Skin epidermis (tissue), 12 donors: ENCODE measurements at regions not wholly inside any gene's neighbourhood (a gene's known extent, or its start where the extent isn't known, plus 50 kb on each side); places are given as distances from the start of the nearest gene placed in this dataset.
"Not testable (repeated sequence)": the region's sequence is repeated elsewhere in the genome, so short reads cannot be mapped to it uniquely, and the experiment has no call there.

ENCODE experiments used
- H3K27ac ChIP-seq, 21 experiments: fragments of 200-600 bp; sonication (generic) in 11 of 21; one replicate each; pipeline ENCODE4 v1.5.0; 2020; ENCODE audit warnings: mild to moderate bottlenecking in 3 of 21, inconsistent platforms in 2 of 21, moderate library complexity in 2 of 21
- H3K4me3 ChIP-seq, 7 experiments: fragments of 200-600 bp; sonication (generic) in 2 of 7; one replicate each; pipeline ENCODE4 v1.5.0; 2020; ENCODE audit warnings: inconsistent platforms in 2 of 7, mild to moderate bottlenecking in 2 of 7, moderate library complexity in 1 of 7

DNA sequence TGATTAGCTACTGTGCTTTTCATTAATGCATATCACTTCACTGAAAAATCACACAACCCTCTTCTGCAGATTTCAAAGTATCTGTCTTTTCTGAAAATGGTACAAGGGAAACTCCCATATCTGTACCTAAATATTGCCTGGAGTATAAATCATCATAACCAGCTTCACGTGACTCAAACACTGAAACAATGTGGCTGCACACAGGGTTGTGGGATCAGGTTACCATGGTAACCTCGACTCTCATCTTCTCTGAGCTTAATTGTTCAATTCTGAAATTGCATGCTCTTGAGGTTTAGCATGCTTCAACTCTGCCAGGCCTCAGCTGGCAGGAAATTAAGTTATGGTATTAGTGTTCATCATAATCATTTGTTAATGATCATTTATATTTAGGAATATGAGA lies 77.5 kb upstream of the CPSF6 start:
- Histone ChIP-seq H3K27ac (peak overlapping the region in 1 of 21 experiments; percentile 0), H3K4me3 (no peak overlapping the region)

DNA sequence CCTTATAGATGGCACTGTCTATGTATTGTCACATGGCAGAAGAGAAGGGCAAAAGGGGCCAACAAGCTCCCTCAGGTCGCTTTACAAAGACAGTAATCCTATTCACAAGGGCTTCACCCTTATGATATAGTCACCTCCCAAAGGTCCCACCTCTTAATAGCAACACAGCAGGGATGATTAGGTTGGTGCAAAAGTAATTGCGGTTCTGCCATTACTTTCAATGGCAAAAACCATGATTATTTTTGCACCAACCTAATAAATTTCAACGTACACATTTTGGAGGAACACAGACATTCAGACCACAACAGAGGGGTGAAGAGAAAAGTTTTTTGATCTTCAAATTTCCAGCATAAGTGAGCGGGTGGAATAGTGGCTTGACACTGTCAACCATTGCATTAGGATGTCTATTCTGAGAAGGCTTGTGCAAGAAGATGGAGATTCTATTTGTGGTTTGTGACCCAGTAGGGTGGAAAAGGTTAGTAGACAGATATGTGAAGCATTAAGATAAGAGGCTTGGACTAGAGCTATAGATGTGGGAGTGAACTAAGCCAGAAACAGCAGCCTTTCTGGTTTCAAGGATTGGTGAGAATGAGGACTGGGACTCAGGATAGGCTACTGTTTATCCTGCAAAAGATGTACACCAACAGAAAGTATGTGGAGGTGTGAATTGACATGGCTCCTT lies 75.5 kb upstream of the CPSF6 start:
- Histone ChIP-seq H3K27ac (no peak overlapping the region), H3K4me3 (no peak overlapping the region)

DNA sequence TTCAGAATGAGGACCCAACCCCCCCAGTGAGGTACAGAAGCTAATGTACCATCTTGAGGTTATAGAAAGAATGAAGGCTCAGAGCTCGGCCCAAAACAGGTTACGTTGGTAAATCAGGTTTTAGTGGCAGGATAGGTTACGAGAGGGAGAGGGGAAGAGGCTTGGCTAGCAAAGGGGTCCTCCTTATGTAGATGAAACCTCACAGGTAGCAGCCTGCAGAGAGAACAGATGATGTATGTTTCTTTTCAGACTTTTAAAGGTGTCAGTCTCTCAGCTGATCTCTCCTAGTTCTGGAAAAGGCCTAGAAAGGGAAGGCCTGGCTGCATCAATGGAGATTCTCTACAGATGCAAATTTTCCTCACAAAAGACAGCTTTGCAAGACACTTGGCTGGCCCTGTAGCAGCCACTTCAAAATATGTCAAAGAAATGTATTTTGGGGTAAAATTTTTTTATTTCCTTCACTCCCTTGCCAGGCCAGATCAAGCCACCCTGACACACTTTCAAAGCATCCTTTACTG lies 71.7 kb upstream of the CPSF6 start:
- H3K27ac ChIP-seq: no peak overlapping the region
- H3K4me3 ChIP-seq: no peak overlapping the region

DNA sequence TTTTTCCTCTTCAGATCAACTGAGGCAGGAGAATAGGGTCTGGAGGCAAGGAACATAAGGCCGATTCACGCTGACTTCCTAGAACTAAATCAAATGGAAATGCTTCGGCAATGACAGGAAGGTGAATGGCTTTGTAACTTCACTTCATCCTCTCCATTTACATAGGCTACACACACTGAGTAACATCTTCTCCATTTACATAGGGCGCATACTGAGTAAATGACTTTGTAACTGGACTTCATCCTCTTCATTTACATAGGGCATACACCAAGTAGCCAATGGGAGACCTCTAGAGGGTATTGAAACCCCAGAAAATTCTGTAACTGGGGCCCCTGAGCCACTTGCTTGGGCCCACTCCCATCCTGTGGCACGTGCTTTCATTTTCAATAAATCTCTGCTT lies 71.0 kb upstream of the CPSF6 start:
- no peak overlapping the region for H3K27ac ChIP-seq
- H3K4me3 ChIP-seq: no peak overlapping the region

DNA sequence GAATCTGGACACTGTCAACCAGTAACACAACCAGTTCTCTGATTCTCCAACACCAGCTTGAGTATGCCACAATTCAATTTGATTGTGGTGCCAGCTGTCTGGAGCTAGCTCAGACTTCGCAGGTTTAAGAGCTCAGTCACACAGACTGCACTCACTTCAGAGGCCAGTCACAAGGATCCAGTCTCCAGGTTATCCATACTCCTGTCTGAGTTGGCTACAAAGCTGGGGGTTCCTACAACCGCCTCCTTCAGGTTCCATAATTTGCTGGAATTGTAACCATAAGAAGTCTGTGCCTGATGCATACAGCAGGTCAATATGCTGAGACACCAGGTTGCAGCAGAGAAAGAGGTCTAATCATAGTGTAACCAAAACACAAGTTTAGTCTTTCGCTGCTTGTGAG lies 70.5 kb upstream of the CPSF6 start:
- no peak overlapping the region for H3K4me3 ChIP-seq
- no peak overlapping the region for H3K27ac ChIP-seq

DNA sequence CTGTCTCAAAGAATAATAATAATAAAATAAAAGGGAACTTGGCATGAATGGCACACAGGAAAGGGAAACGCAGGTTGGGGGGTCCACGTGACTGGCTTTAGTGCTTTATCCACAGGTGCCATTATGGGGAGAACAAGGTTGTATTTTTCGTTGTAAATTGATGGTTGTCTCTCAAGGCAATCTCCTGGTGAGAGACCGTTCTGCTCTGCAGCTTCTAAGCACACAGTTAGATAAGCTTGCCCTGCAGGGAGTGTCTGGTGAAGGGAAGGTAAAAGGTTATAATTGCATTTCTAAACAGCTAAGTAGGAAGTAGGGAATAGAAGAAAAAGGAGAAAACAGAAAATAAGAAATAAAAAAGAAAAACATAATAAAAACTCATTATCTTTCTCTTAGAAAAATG lies 69.1 kb upstream of the CPSF6 start:
- no peak overlapping the region for H3K27ac ChIP-seq
- H3K4me3 ChIP-seq: no peak overlapping the region

DNA sequence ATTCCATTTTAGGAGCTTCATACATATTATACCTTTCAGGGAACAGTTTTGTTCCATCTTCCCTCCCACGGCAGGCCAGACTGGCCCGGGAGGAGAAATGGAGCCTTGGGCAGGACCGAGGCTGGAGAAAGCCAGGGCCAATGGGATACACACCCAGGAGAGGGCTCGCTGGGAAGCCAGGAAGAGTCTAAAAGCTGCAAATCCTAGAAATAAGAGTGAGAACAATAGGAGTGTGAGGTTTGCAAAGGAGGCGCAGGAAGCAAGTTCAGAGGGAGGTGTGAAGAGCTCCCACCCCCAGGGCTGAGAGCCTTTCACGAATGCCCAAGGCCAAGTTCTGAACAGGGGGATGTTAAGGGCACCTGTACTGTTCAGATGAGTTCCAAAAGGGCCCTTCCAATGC lies 67.5 kb upstream of the CPSF6 start:
- Histone ChIP-seq H3K4me3 (no peak overlapping the region), H3K27ac (no peak overlapping the region)

DNA sequence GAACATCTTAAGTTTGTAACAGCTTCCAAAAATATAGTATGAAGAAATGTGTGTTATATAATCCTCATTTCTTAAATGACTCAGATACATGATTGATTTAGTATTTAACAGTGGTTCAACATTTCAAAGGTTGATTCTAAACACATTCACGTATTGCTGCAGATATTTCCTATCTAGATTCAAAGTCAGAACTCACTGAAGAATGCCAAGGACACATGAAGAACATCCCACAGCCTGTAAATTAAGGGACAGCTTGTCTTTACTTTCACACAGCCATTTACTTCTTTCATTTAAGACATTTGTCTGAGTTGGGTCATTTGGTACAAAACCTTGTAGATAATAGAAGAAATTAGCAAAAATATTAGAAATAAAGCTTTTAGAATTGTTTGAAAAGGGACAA lies 66.9 kb upstream of the CPSF6 start:
- no peak overlapping the region for H3K27ac ChIP-seq
- H3K4me3 ChIP-seq: no peak overlapping the region

DNA sequence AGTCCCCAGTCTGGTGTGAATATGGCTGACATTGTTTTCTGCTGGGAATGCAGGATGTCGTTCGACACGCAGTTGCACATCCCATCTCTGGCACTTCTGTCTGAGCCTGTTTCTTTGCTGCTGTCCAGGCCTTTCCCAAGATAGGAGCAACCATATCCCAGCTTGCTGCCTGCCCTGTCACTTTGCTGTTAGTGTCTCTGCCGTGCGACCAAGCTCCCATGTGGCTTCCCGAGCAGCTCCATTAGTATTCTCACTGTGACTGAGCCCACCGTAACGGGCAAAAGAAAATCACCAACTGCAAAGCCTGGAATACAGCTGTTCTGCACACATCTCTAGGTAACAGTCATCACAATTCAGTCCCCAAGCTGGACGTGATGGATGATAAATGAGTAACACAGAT lies 66.0 kb upstream of the CPSF6 start:
- H3K4me3 ChIP-seq: no peak overlapping the region

DNA sequence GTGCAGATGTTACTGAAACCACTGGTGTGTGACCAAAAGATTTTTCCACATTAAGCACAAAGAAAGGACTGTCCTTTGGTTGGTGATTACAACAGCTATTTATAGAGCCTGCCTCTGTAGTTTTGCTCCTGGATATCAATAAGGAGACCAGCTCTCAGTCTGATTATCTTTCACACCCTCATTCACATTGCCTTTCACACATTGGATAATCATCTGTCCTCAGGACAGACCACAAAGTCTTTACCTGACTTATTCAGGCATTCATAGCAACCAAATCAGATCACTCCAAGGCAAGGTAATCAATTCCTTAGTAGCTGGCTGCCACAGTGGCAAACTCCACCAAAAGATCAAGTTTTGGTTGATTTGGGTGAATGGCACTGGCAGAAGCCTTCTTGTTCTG lies 59.6 kb upstream of the CPSF6 start:
- no peak overlapping the region for H3K27ac ChIP-seq

More for the DNA sequence above, 66.0 kb upstream of the CPSF6 start:
- no peak overlapping the region for H3K27ac ChIP-seq

DNA sequence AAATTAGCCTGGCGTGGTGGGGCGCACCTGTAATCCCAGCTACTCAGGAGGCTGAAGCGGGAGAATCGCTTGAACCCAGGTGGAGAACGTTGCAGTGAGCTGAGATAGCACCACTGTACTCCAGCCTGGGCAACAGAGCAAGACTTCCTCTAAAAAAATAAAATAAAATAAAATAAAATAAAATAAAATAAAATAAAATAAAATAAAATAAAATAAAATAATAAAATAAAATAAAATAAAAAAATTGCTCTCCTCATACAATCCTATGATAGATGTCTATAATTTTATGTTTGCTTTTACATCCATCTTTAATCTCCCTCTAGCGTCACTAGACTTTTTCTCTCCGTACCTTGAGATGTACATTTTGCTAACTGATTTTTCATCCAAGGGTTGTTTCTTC lies 51.8 kb upstream of the CPSF6 start:
- not testable (repeated sequence) for H3K4me3 ChIP-seq, H3K27ac ChIP-seq

More for the DNA sequence above, 59.6 kb upstream of the CPSF6 start:
- H3K4me3 ChIP-seq: no peak overlapping the region

DNA sequence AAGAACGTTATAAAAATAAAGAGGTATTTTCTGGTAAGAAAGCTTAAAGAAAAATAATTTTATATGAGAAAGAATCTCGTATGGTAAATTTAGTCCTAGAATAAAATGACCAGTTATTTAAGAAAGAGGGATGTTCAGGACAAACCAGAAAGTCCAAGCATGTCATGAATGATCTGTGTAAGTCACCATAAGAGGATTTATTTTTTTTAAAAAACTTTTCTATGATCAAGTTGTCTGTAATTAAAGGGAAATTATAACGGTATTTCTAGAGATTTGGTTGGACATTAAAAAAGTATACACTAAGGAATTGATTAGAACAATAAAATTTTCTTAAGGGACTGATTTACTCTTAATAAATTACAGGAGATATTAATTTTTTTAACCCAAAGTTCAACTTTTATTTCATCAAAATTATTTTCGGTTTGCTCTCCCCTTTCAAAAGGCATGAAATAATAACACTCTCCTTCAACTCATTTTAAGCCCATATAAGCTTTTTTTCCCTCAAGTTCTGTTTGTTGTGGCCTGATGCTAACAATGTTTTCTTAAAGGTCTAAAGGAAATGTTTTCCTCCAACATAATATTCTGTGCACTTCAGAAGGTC lies 49.9 kb upstream of the CPSF6 start:
- Histone ChIP-seq H3K4me3 (no peak overlapping the region), H3K27ac (no peak overlapping the region)
